IMR-90 (cell line): ENCODE measurements at regions not wholly inside any gene's neighbourhood (a gene's known extent, or its start where the extent isn't known, plus 50 kb on each side); places are given as distances from the start of the nearest gene placed in this dataset.

Source experiments
- ATAC-seq: fragments of 200-7000 bp; cut with Tn5 transposase; 2 replicates; pipeline ENCODE4 v1.9.1; 2020; ENCODE audit warnings: low read depth, mild to moderate bottlenecking, moderate library complexity
- BruUV-seq: library from RNA; stranded (reverse); fragments of 400-500 nt; replicated peaks from 2 replicates; lab custom pipeline; 2021; lab: Mats Ljungman, UMichigan
- CTCF ChIA-PET: fragments of 300-600 bp; formaldehyde crosslinking; extraction: SDS; loops from one replicate; lab custom pipeline; 2021; ENCODE audit warnings: antibody characterized with exemption; lab: Yijun Ruan, JAX
- POLR2A ChIA-PET: fragments of 300-600 bp; sonication (Branson Sonifier 250); formaldehyde crosslinking; loops from one replicate; lab custom pipeline; 2022; ENCODE audit warnings: antibody characterized with exemption; ENCODE audit not compliant: unreplicated experiment; lab: Charles Lee
- DNase-seq: peaks from one replicate; pipeline ENCODE4 v3.0.0; 2013
- H2AFZ ChIP-seq: replicated peaks from 2 replicates; pipeline ENCODE3; 2013; ENCODE audit warnings: low read length, mild to moderate bottlenecking; ENCODE audit not compliant: poor library complexity
- H2AK5ac ChIP-seq: 2 replicates; pipeline ENCODE4 v1.6.1; 2013; ENCODE audit warnings: low read depth, low read length, inconsistent platforms
- H2AK9ac ChIP-seq: replicated peaks from 2 replicates; pipeline ENCODE3; 2013; ENCODE audit warnings: mild to moderate bottlenecking, low read depth, low read length, moderate library complexity; ENCODE audit not compliant: poor library complexity
- H2BK120ac ChIP-seq: 2 replicates; pipeline ENCODE4 v1.6.1; 2013; ENCODE audit warnings: low read depth, low read length, inconsistent platforms
- H2BK15ac ChIP-seq: 3 replicates; pipeline ENCODE4 v1.6.1; 2013; ENCODE audit warnings: low read depth, low read length, inconsistent platforms
- H2BK20ac ChIP-seq: 2 replicates; pipeline ENCODE4 v1.6.1; 2013; ENCODE audit warnings: low read depth, mild to moderate bottlenecking, inconsistent platforms, low read length, moderate library complexity
- H2BK5ac ChIP-seq: 2 replicates; pipeline ENCODE4 v1.6.1; 2013; ENCODE audit warnings: mild to moderate bottlenecking, low read depth, low read length, inconsistent platforms; ENCODE audit not compliant: poor library complexity, severe bottlenecking
- H3K14ac ChIP-seq: replicated peaks from 2 replicates; pipeline ENCODE4 v1.6.1; 2013; ENCODE audit warnings: low read depth, low read length, inconsistent platforms
- H3K18ac ChIP-seq: 2 replicates; pipeline ENCODE4 v1.6.1; 2013; ENCODE audit warnings: low read depth, low read length, control low read depth
- H3K23ac ChIP-seq: 2 replicates; pipeline ENCODE4 v1.6.1; 2013; ENCODE audit warnings: low read depth, low read length, inconsistent platforms
- H3K27ac ChIP-seq: 2 replicates; pipeline ENCODE4 v1.5.1; 2013; ENCODE audit warnings: mild to moderate bottlenecking, control low read depth, low read length; ENCODE audit not compliant: insufficient read depth
- H3K27me3 ChIP-seq: 2 replicates; pipeline ENCODE4 v1.6.1; 2013; ENCODE audit warnings: low read length; ENCODE audit not compliant: control insufficient read depth, insufficient read depth
- H3K36me3 ChIP-seq: 2 replicates; pipeline ENCODE4 v1.6.1; 2013; ENCODE audit warnings: low read length, mixed read lengths; ENCODE audit not compliant: control insufficient read depth, insufficient read depth
- H3K4ac ChIP-seq: 2 replicates; pipeline ENCODE4 v1.6.1; 2013; ENCODE audit warnings: low read depth, low read length, inconsistent platforms
- H3K4me1 ChIP-seq: 2 replicates; pipeline ENCODE4 v1.6.1; 2013; ENCODE audit warnings: low read length, mixed read lengths; ENCODE audit not compliant: control insufficient read depth, insufficient read depth
- H3K4me2 ChIP-seq: 2 replicates; pipeline ENCODE4 v1.6.1; 2013; ENCODE audit warnings: low read depth, mild to moderate bottlenecking, control low read depth, low read length, moderate library complexity
- H3K4me3 ChIP-seq: 2 replicates; pipeline ENCODE4 v1.5.1; 2013; ENCODE audit warnings: low read depth, mild to moderate bottlenecking, control low read depth, low read length, moderate library complexity; ENCODE audit not compliant: insufficient read depth
- H3K56ac ChIP-seq: 2 replicates; pipeline ENCODE4 v1.6.1; 2013; ENCODE audit warnings: low read length, inconsistent platforms; ENCODE audit not compliant: insufficient read depth; ENCODE audit errors: extremely low read depth
- H3K79me1 ChIP-seq, 2 experiments: 2 replicates each; pipeline ENCODE4 v1.6.1; 2013; ENCODE audit warnings: low read length in 2 of 2, inconsistent platforms in 1 of 2, low read depth in 1 of 2
- H3K9ac ChIP-seq: 2 replicates; pipeline ENCODE4 v1.6.1; 2013; ENCODE audit warnings: low read depth, low read length, control low read depth
- H3K9me1 ChIP-seq: 2 replicates; pipeline ENCODE4 v1.6.1; 2013; ENCODE audit warnings: low read length, inconsistent platforms; ENCODE audit not compliant: insufficient read depth
- H3K9me3 ChIP-seq: 2 replicates; pipeline ENCODE4 v1.6.1; 2013; ENCODE audit warnings: low read length; ENCODE audit not compliant: control insufficient read depth, insufficient read depth
- H4K20me1 ChIP-seq: 2 replicates; pipeline ENCODE4 v1.6.1; 2013; ENCODE audit warnings: low read length, inconsistent platforms; ENCODE audit not compliant: insufficient read depth
- H4K5ac ChIP-seq: 2 replicates; pipeline ENCODE4 v1.6.1; 2013; ENCODE audit warnings: mild to moderate bottlenecking, low read depth, low read length, control low read depth
- H4K8ac ChIP-seq, 2 experiments: 2 replicates each; pipeline ENCODE4 v1.6.1; 2013; ENCODE audit warnings: low read depth in 2 of 2, low read length in 2 of 2, control low read depth in 1 of 2, inconsistent platforms in 1 of 2
- H4K91ac ChIP-seq: 2 replicates; pipeline ENCODE4 v1.6.1; 2013; ENCODE audit warnings: low read depth, low read length, inconsistent platforms; ENCODE audit not compliant: insufficient read depth
- CEBPB ChIP-seq: IDR thresholded peaks from 2 replicates; pipeline ENCODE4 v1.6.1; 2012; ENCODE audit warnings: low read depth, low read length, improper control_type of control experiment
- CHD1 ChIP-seq: IDR thresholded peaks from 2 replicates; pipeline ENCODE4 v1.6.1; 2012; ENCODE audit warnings: low read depth, low read length, improper control_type of control experiment
- NFE2L2 ChIP-seq: fragments of 150-350 bp; IDR thresholded peaks from 2 replicates; pipeline ENCODE4 v1.6.1; 2016; ENCODE audit warnings: low read depth, mild to moderate bottlenecking, low read length
- POLR2A ChIP-seq: IDR thresholded peaks from 2 replicates; pipeline ENCODE4 v1.6.1; 2012; ENCODE audit warnings: mild to moderate bottlenecking, low read depth, low read length
- RAD21 ChIP-seq: IDR thresholded peaks from 2 replicates; pipeline ENCODE4 v1.6.1; 2012; ENCODE audit warnings: low read length, improper control_type of control experiment
- RCOR1 ChIP-seq: IDR thresholded peaks from 2 replicates; pipeline ENCODE4 v1.6.1; 2012; ENCODE audit warnings: mild to moderate bottlenecking, low read length, improper control_type of control experiment; ENCODE audit not compliant: insufficient replicate concordance
- SMC3 ChIP-seq: fragments of 150-350 bp; IDR thresholded peaks from 2 replicates; pipeline ENCODE4 v1.6.1; 2016; ENCODE audit warnings: low read depth, mild to moderate bottlenecking, antibody characterized with exemption, low read length, moderate library complexity
- dilution Hi-C: fragments of 300-500 bp; cut with HindIII; formaldehyde crosslinking; loops from one replicate; pipeline ENCODE4 v1.14.3; 2018; ENCODE audit warnings: low sequenced_read_pairs; ENCODE audit not compliant: unreplicated experiment
- in situ Hi-C: fragments of 300-500 bp; cut with MboI; formaldehyde crosslinking; loops from 3 replicates; pipeline ENCODE4 v1.14.3; 2019; ENCODE audit warnings: low sequenced_read_pairs, inconsistent platforms, mixed read lengths
- intact Hi-C: fragments of 100-400 bp; cut with micrococcal nuclease; formaldehyde crosslinking; loops from 2 replicates; pipeline ENCODE4 v1.10.0; 2022
- TF ChIP-seq, protein P1 (sequence below): fragments of 150-350 bp; IDR thresholded peaks from 2 replicates; pipeline ENCODE4 v1.6.1; 2016; ENCODE audit warnings: low read depth, mild to moderate bottlenecking, low read length, moderate library complexity, borderline replicate concordance

DNA sequence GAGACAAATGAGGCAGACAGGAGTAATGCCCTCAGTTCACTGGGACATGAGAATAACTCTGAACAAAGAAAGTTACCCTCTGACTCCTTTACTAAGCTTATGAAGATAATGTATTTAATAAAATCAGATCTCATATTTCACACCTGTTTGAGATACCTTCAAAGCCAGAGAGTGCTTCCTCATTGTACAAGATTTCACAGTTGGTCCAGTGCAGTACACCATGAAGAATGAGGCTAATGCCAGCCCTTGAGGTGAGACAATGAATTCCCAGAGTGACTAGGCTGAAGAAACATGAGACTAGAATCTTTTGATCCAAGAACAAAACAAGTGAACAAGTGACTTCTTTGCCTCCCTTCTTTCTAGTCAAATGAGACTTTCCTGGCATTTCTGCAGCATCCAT is 1133.8 kb downstream of the TUSC7 start:
- Histone ChIP-seq H2BK5ac (no peak overlapping the region), H3K9me3 (no peaks in the 10 kb centered on the region), H4K5ac (no peak overlapping the region), H2AK5ac (no peak overlapping the region), H3K18ac (no peak overlapping the region), H3K9me1 (no peaks in the 10 kb centered on the region), H3K4me2 (no peak overlapping the region), H4K20me1 (no peaks in the 10 kb centered on the region), H3K23ac (no peak overlapping the region), H2AK9ac (no peak overlapping the region), H3K27me3 (no peaks in the 10 kb centered on the region), H3K4me1 (peaks cover 3% of the 10 kb centered on the region; the same call in 1 of the 2 replicates), H2BK15ac (no peak overlapping the region), H2AFZ (no peak overlapping the region), H4K8ac (no peak overlapping the region), H2BK20ac (no peak overlapping the region), H3K36me3 (no peaks in the 10 kb centered on the region), H3K14ac (no peak overlapping the region), H2BK120ac (no peak overlapping the region), H3K4me3 (no peak overlapping the region), H3K56ac (no peak overlapping the region), H3K79me1 (no peaks in the 10 kb centered on the region), H4K91ac (no peak overlapping the region), H3K27ac (no peak overlapping the region), H3K9ac (no peak overlapping the region), H3K4ac (no peak overlapping the region)
- ATAC-seq (no peak), DNase-seq (no peak)
- dilution Hi-C loops (no loop called here), in situ Hi-C loops (no loop called here), intact Hi-C loops (no loop called here)
- POLR2A ChIA-PET: no interaction called here
- no peak for TF ChIP-seq RCOR1
- no peak for TF ChIP-seq SMC3
- TF ChIP-seq CEBPB: no peak
- TF ChIP-seq POLR2A: no peak
- TF ChIP-seq, protein P1, sequence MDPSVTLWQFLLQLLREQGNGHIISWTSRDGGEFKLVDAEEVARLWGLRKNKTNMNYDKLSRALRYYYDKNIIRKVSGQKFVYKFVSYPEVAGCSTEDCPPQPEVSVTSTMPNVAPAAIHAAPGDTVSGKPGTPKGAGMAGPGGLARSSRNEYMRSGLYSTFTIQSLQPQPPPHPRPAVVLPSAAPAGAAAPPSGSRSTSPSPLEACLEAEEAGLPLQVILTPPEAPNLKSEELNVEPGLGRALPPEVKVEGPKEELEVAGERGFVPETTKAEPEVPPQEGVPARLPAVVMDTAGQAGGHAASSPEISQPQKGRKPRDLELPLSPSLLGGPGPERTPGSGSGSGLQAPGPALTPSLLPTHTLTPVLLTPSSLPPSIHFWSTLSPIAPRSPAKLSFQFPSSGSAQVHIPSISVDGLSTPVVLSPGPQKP: no peak
- TF ChIP-seq CHD1: no peak
- TF ChIP-seq RAD21: no peak
- no peak for TF ChIP-seq NFE2L2
- BruUV-seq: no TSS peak
- CTCF ChIA-PET: no interaction called here
